ENCODE measurements at regions not wholly inside any gene's neighbourhood (a gene's known extent, or its start where the extent isn't known, plus 50 kb on each side); places are given as distances from the start of the nearest gene placed in this dataset.
A peak's percentile ranks its signal among the peaks of the same experiment; 100 is the strongest.
"Not testable (repeated sequence)": the region's sequence is repeated elsewhere in the genome, so short reads cannot be mapped to it uniquely, and the experiment has no call there.

GRCh38 chr10:63675171-63675570, 154.0 kb downstream of the REEP3 start:
- no peak for ATAC-seq

- no peak for ATAC-seq
These were observed 155.8 kb downstream of the REEP3 start for GRCh38 chr10:63677001-63677400.

GRCh38 chr10:63680545-63680944, 159.3 kb downstream of the REEP3 start:
- ATAC-seq, result not testable (repeated sequence)

GRCh38 chr10:63681993-63682697, 160.9 kb downstream of the REEP3 start:
- peak; percentile 67 to 88 for ATAC-seq

- ATAC-seq, result not testable (repeated sequence)
These were observed 161.5 kb downstream of the REEP3 start for GRCh38 chr10:63682698-63683052.

GRCh38 chr10:63683223-63683622, 162.0 kb downstream of the REEP3 start:
- peak; percentile 28 to 54 for ATAC-seq

- no peak for ATAC-seq
These were observed 162.5 kb downstream of the REEP3 start for GRCh38 chr10:63683686-63684085.

- ATAC-seq, result no peak
These were observed 163.2 kb downstream of the REEP3 start for GRCh38 chr10:63684257-63684936.

GRCh38 chr10:63689768-63690167, 168.6 kb downstream of the REEP3 start:
- no peak for ATAC-seq

GRCh38 chr10:63692220-63692896, 171.2 kb downstream of the REEP3 start:
- ATAC-seq, result no peak

GRCh38 chr10:63693021-63693420, 171.8 kb downstream of the REEP3 start:
- ATAC-seq, result not testable (repeated sequence)

GRCh38 chr10:63696205-63696604, 175.0 kb downstream of the REEP3 start:
- ATAC-seq, result no peak

GRCh38 chr10:63697956-63698786, 177.0 kb downstream of the REEP3 start:
- ATAC-seq, result no peak

GRCh38 chr10:63698787-63699150, 177.6 kb downstream of the REEP3 start:
- ATAC-seq, result no peak

- ATAC-seq, result peak; percentile 84 to 94
These were observed 178.8 kb downstream of the REEP3 start for GRCh38 chr10:63699785-63700613.

GRCh38 chr10:63700631-63701156, 179.5 kb downstream of the REEP3 start:
- no peak for ATAC-seq

GRCh38 chr10:63702092-63702491, 180.9 kb downstream of the REEP3 start:
- ATAC-seq, result no peak

GRCh38 chr10:63703113-63703670, 182.0 kb downstream of the REEP3 start:
- no peak for ATAC-seq

GRCh38 chr10:63703740-63704345, 182.6 kb downstream of the REEP3 start:
- no peak for ATAC-seq

GRCh38 chr10:63707254-63707910, 186.2 kb downstream of the REEP3 start:
- peak; percentile 96 to 97 for ATAC-seq

Measured in activated CD4-positive, CD25-positive, alpha-beta regulatory T cell treated with anti-CD3 and anti-CD28 coated beads, Interleukin-2, amount 50 U/mL, for 24 hours (primary cell).